Suppressor macrophage treated with lipopolysaccharide for 1 hour (primary cell): ENCODE measurements at regions not wholly inside any gene's neighbourhood (a gene's known extent, or its start where the extent isn't known, plus 50 kb on each side); places are given as distances from the start of the nearest gene placed in this dataset.

Source experiments
- DNase-seq, 3 donors: peaks; one replicate each; pipeline ENCODE4 v3.0.0-alpha.2; 2020 to 2022

- DNase-seq, result no peak
Observed at GRCh38 chr4:110967936-110968335, 345.1 kb upstream of the PITX2 start.

GRCh38 chr4:110970642-110971041 lies 347.8 kb upstream of the PITX2 start:
- DNase-seq, result peak; percentile 56 to 69 (median 57)

GRCh38 chr4:110975338-110975737 lies 352.5 kb upstream of the PITX2 start:
- DNase-seq, result no peak

- no peak for DNase-seq
Observed at GRCh38 chr4:110977554-110977953, 354.7 kb upstream of the PITX2 start.

GRCh38 chr4:110978761-110979160 lies 355.9 kb upstream of the PITX2 start:
- no peak for DNase-seq

GRCh38 chr4:110982486-110982885 lies 359.6 kb upstream of the PITX2 start:
- DNase-seq, result no peak

GRCh38 chr4:110988722-110989121 lies 365.8 kb upstream of the PITX2 start:
- DNase-seq, result no peak

GRCh38 chr4:110989125-110989524 lies 366.2 kb upstream of the PITX2 start:
- DNase-seq, result no peak

- DNase-seq, result no peak
Observed at GRCh38 chr4:110994781-110995180, 371.9 kb upstream of the PITX2 start.

- peak in 2 of 3 donors; percentile 2 to 28 for DNase-seq
Observed at GRCh38 chr4:110998320-110998719, 375.4 kb upstream of the PITX2 start.

GRCh38 chr4:111011458-111011857 lies 388.6 kb upstream of the PITX2 start:
- no peak for DNase-seq

GRCh38 chr4:111013846-111014245 lies 391.0 kb upstream of the PITX2 start:
- DNase-seq, result no peak

GRCh38 chr4:111014537-111014936 lies 391.7 kb upstream of the PITX2 start:
- DNase-seq, result no peak

GRCh38 chr4:111016416-111016815 lies 393.5 kb upstream of the PITX2 start:
- DNase-seq, result no peak

GRCh38 chr4:111018216-111018615 lies 395.3 kb upstream of the PITX2 start:
- no peak for DNase-seq

- no peak for DNase-seq
Observed at GRCh38 chr4:111020476-111020875, 397.6 kb upstream of the PITX2 start.

GRCh38 chr4:111020961-111021360 lies 398.1 kb upstream of the PITX2 start:
- no peak for DNase-seq

- DNase-seq, result no peak
Observed at GRCh38 chr4:111022758-111023157, 399.9 kb upstream of the PITX2 start.

- no peak for DNase-seq
Observed at GRCh38 chr4:111027526-111027925, 404.6 kb upstream of the PITX2 start.

GRCh38 chr4:111028795-111029194 lies 405.9 kb upstream of the PITX2 start:
- no peak for DNase-seq

GRCh38 chr4:111031001-111031579 lies 408.2 kb upstream of the PITX2 start:
- no peak for DNase-seq

GRCh38 chr4:111031596-111031995 lies 408.7 kb upstream of the PITX2 start:
- no peak for DNase-seq

- no peak for DNase-seq
Observed at GRCh38 chr4:111037591-111038360, 414.9 kb upstream of the PITX2 start.

GRCh38 chr4:111040904-111041303 lies 418.0 kb upstream of the PITX2 start:
- no peak for DNase-seq

- no peak for DNase-seq
Observed at GRCh38 chr4:111043286-111043685, 420.4 kb upstream of the PITX2 start.
